GM18507 (cell line): ENCODE measurements at regions not wholly inside any gene's neighbourhood (a gene's known extent, or its start where the extent isn't known, plus 50 kb on each side); places are given as distances from the start of the nearest gene placed in this dataset.
A peak's percentile ranks its signal among the peaks of the same experiment; 100 is the strongest.

Source experiments
- DNase-seq: peaks from one replicate; pipeline ENCODE4 v3.0.0; 2011; ENCODE audit warnings: low read depth; ENCODE audit not compliant: insufficient read length; ENCODE audit errors: extremely low spot score
- FAIRE-seq: peaks from 2 replicates; lab custom pipeline; 2011; peaks lifted over from hg19 to GRCh38; lab: Jason Lieb, UNC

DNA sequence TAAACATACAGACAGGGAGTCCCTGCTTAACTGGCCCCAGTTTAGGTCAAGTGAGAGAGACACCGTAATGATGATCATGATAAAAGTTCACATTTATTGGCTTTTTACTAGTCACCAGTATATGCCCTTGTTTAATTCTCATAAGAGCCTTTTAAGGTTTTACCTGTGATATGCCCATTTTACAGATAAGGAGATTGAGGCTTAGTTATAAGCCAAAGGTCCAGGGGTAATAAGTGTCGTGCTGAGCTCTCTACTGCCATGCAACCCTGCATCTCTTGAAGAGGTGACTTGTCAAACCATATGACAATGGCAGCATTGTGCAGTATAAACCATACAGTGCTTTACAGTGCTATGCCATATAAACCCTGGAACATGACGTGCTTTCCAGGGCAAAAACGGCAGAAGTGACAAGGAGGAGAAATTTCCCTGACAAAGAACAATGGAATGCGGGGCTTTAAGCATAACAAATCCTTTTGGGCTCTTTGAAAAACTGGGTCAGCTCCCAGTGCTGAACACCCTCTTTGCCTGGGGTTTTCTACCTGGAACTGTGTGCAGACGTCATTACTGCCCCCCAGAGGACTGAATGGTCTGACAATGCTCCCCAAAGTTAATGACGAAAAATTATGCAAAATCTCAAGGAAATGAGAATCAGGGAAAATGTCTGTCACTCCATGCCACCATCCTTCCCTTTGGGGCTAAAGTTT lies 59.7 kb upstream of the C14orf132 start:
- DNase-seq, result no peak
- FAIRE-seq, result peak; percentile 55

DNA sequence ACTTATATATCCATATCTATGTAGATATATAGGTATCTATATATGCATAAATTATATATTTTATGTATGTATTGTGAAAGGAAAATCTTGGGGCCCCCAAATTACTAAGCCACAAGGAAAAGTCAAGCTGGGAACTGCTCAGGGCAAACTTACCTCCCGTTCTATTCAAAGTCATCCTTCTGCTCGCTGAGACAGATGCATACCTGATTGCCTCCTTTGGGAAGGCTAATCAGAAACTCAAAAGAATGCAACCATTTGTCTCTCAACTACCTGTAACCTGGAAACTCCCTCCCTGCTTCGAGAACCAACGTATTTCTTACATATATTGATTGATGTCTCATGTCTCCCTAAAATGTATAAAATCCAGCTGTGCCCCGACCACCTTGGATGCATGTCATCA lies 58.8 kb upstream of the C14orf132 start:
- FAIRE-seq (no peak), DNase-seq (no peak)

DNA sequence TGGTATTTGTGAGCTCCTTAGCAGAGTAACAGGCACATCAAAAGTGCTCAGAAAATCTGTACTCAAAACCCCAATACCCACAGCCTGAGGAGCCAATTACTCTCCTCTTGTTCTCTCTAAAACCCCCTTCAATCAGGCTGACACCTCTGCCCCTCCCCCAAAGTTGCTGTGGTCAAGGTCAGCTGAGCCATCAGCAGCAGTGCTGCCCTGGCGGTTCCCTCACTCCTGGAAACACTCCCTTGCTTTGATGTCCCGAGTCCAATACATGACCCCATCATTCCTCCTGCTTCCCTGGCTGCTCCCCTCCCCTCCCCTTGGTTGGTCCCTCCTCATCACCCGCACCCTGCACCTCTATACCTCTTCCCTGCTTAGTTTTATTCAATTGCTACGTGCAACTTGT lies 57.2 kb upstream of the C14orf132 start:
- FAIRE-seq (no peak), DNase-seq (no peak)

DNA sequence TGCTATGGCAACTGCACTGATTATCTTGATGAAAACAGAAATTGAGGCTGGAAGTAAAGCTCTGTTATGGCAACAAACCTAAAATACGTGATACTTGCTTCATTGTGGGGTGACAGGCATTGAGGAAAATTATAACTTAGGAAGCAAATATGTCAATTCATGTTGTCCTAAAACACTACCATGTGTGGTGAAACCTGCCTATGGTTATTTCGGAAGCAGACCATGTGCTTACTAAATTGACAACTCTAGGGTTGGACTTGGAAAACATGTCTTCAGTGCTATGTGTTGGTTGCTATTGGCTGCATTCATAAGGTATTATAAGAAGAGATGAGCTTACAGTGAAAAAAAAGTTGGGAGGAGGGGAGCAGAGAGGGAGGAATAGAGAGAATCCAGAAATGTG lies 55.0 kb upstream of the C14orf132 start:
- no peak for DNase-seq
- no peak for FAIRE-seq
